GM12873 (cell line): ENCODE measurements at regions not wholly inside any gene's neighbourhood (a gene's known extent, or its start where the extent isn't known, plus 50 kb on each side); places are given as distances from the start of the nearest gene placed in this dataset.

Experiments used
- CTCF ChIP-seq: IDR thresholded peaks from 2 replicates; pipeline ENCODE4 v1.5.1; 2012; ENCODE audit warnings: low read depth, mild to moderate bottlenecking, moderate library complexity, low read length, control low read depth; ENCODE audit not compliant: insufficient read depth; ENCODE audit errors: missing control alignments

GRCh38 chr4:133839326-133839725 is 362.3 kb downstream of the PABPC4L start:
- TF ChIP-seq CTCF, result no peak

- TF ChIP-seq CTCF, result no peak
These were observed 378.4 kb downstream of the PABPC4L start for GRCh38 chr4:133823177-133823576.

GRCh38 chr4:133812954-133813353 is 388.6 kb downstream of the PABPC4L start:
- TF ChIP-seq CTCF, result no peak

- TF ChIP-seq CTCF, result no peak
These were observed 389.4 kb downstream of the PABPC4L start for GRCh38 chr4:133812236-133812635.

GRCh38 chr4:133808151-133808550 is 393.4 kb downstream of the PABPC4L start:
- no peak for TF ChIP-seq CTCF

- no peak for TF ChIP-seq CTCF
These were observed 398.2 kb downstream of the PABPC4L start for GRCh38 chr4:133803341-133803740.

- no peak for TF ChIP-seq CTCF
These were observed 399.0 kb downstream of the PABPC4L start for GRCh38 chr4:133802359-133803140.
